Heart left ventricle (tissue), 13 donors: ENCODE measurements at regions not wholly inside any gene's neighbourhood (a gene's known extent, or its start where the extent isn't known, plus 50 kb on each side); places are given as distances from the start of the nearest gene placed in this dataset.

Experiments used
- CTCF ChIP-seq, 12 donors: fragments of 200-600 bp; sonication (generic) in 4 of 12; IDR thresholded peaks; one replicate each; pipeline versions ENCODE4 v1.5.0 to v1.8.0; 2018 to 2022; ENCODE audit warnings: antibody characterized with exemption in 12 of 12, mild to moderate bottlenecking in 5 of 12
- POLR2A ChIP-seq, 2 donors: fragments of 450-650 bp; IDR thresholded peaks; one replicate each; pipeline ENCODE4 v1.6.1; 2017; ENCODE audit warnings: antibody characterized with exemption in 2 of 2, mild to moderate bottlenecking in 2 of 2, moderate library complexity in 2 of 2
- donor health status: ischemic (EF 13 %, LVEDD 7.1; RV severe dilation, severe dysfunction).
- donor health status: DM: no; HTN: yes; CAD: no.
- donor health status: DM: no; HTN: no; CAD: no.
- donor health status: ischemic (EF 25% LVEDD 6.9; RV normal size, moderate dysfunction).
- donor health status: ischemic (EF 25% LVEDD 5.7; RV mildly dilated, moderate dysfunction).
- donor health status: ischemic (EF 35%, LVEDD 5.7; RV mildly dilated, moderate dysfunction).
- donor health status: nonischemic (EF 11% LVEDD 7.7; RV severe dilation, severe dysfunction).
- donor health status: DM: yes; HTN: yes; CAD: no.
- donor health status: PGD.
- donor health status: ischemic (EF 29% LVEDD 5.4; RV normal size, mild dysfunction).
- donor health status: nonischemic (EF 23%, LVEDD 6.1; RV moderate dilation, normal function).

GRCh38 chr7:114345494-114345893 is 69.1 kb upstream of the FOXP2 start:
- no peak for TF ChIP-seq CTCF (IDR thresholded peaks at IDR 0.05)
- no peak for TF ChIP-seq POLR2A (IDR thresholded peaks at IDR 0.05)
